IMR-90 (cell line): ENCODE measurements at regions not wholly inside any gene's neighbourhood (a gene's known extent, or its start where the extent isn't known, plus 50 kb on each side); places are given as distances from the start of the nearest gene placed in this dataset.

Experiments
- ATAC-seq: fragments of 200-7000 bp; cut with Tn5 transposase; 2 replicates; pipeline ENCODE4 v1.9.1; 2020; ENCODE audit warnings: low read depth, mild to moderate bottlenecking, moderate library complexity
- BruUV-seq: library from RNA; stranded (reverse); fragments of 400-500 nt; replicated peaks from 2 replicates; lab custom pipeline; 2021; lab: Mats Ljungman, UMichigan
- CTCF ChIA-PET: fragments of 300-600 bp; formaldehyde crosslinking; extraction: SDS; loops from one replicate; lab custom pipeline; 2021; ENCODE audit warnings: antibody characterized with exemption; lab: Yijun Ruan, JAX
- POLR2A ChIA-PET: fragments of 300-600 bp; sonication (Branson Sonifier 250); formaldehyde crosslinking; loops from one replicate; lab custom pipeline; 2022; ENCODE audit warnings: antibody characterized with exemption; ENCODE audit not compliant: unreplicated experiment; lab: Charles Lee
- DNase-seq: peaks from one replicate; pipeline ENCODE4 v3.0.0; 2013
- H2AFZ ChIP-seq: replicated peaks from 2 replicates; pipeline ENCODE3; 2013; ENCODE audit warnings: low read length, mild to moderate bottlenecking; ENCODE audit not compliant: poor library complexity
- H2AK5ac ChIP-seq: 2 replicates; pipeline ENCODE4 v1.6.1; 2013; ENCODE audit warnings: low read depth, low read length, inconsistent platforms
- H2AK9ac ChIP-seq: replicated peaks from 2 replicates; pipeline ENCODE3; 2013; ENCODE audit warnings: mild to moderate bottlenecking, low read depth, low read length, moderate library complexity; ENCODE audit not compliant: poor library complexity
- H2BK120ac ChIP-seq: 2 replicates; pipeline ENCODE4 v1.6.1; 2013; ENCODE audit warnings: low read depth, low read length, inconsistent platforms
- H2BK15ac ChIP-seq: 3 replicates; pipeline ENCODE4 v1.6.1; 2013; ENCODE audit warnings: low read depth, low read length, inconsistent platforms
- H2BK20ac ChIP-seq: 2 replicates; pipeline ENCODE4 v1.6.1; 2013; ENCODE audit warnings: low read depth, mild to moderate bottlenecking, inconsistent platforms, low read length, moderate library complexity
- H2BK5ac ChIP-seq: 2 replicates; pipeline ENCODE4 v1.6.1; 2013; ENCODE audit warnings: mild to moderate bottlenecking, low read depth, low read length, inconsistent platforms; ENCODE audit not compliant: poor library complexity, severe bottlenecking
- H3K14ac ChIP-seq: replicated peaks from 2 replicates; pipeline ENCODE4 v1.6.1; 2013; ENCODE audit warnings: low read depth, low read length, inconsistent platforms
- H3K18ac ChIP-seq: 2 replicates; pipeline ENCODE4 v1.6.1; 2013; ENCODE audit warnings: low read depth, low read length, control low read depth
- H3K23ac ChIP-seq: 2 replicates; pipeline ENCODE4 v1.6.1; 2013; ENCODE audit warnings: low read depth, low read length, inconsistent platforms
- H3K27ac ChIP-seq: 2 replicates; pipeline ENCODE4 v1.5.1; 2013; ENCODE audit warnings: mild to moderate bottlenecking, control low read depth, low read length; ENCODE audit not compliant: insufficient read depth
- H3K27me3 ChIP-seq: 2 replicates; pipeline ENCODE4 v1.6.1; 2013; ENCODE audit warnings: low read length; ENCODE audit not compliant: control insufficient read depth, insufficient read depth
- H3K36me3 ChIP-seq: 2 replicates; pipeline ENCODE4 v1.6.1; 2013; ENCODE audit warnings: low read length, mixed read lengths; ENCODE audit not compliant: control insufficient read depth, insufficient read depth
- H3K4ac ChIP-seq: 2 replicates; pipeline ENCODE4 v1.6.1; 2013; ENCODE audit warnings: low read depth, low read length, inconsistent platforms
- H3K4me1 ChIP-seq: 2 replicates; pipeline ENCODE4 v1.6.1; 2013; ENCODE audit warnings: low read length, mixed read lengths; ENCODE audit not compliant: control insufficient read depth, insufficient read depth
- H3K4me2 ChIP-seq: 2 replicates; pipeline ENCODE4 v1.6.1; 2013; ENCODE audit warnings: low read depth, mild to moderate bottlenecking, control low read depth, low read length, moderate library complexity
- H3K4me3 ChIP-seq: 2 replicates; pipeline ENCODE4 v1.5.1; 2013; ENCODE audit warnings: low read depth, mild to moderate bottlenecking, control low read depth, low read length, moderate library complexity; ENCODE audit not compliant: insufficient read depth
- H3K56ac ChIP-seq: 2 replicates; pipeline ENCODE4 v1.6.1; 2013; ENCODE audit warnings: low read length, inconsistent platforms; ENCODE audit not compliant: insufficient read depth; ENCODE audit errors: extremely low read depth
- H3K79me1 ChIP-seq, 2 experiments: 2 replicates each; pipeline ENCODE4 v1.6.1; 2013; ENCODE audit warnings: low read length in 2 of 2, inconsistent platforms in 1 of 2, low read depth in 1 of 2
- H3K9ac ChIP-seq: 2 replicates; pipeline ENCODE4 v1.6.1; 2013; ENCODE audit warnings: low read depth, low read length, control low read depth
- H3K9me1 ChIP-seq: 2 replicates; pipeline ENCODE4 v1.6.1; 2013; ENCODE audit warnings: low read length, inconsistent platforms; ENCODE audit not compliant: insufficient read depth
- H3K9me3 ChIP-seq: 2 replicates; pipeline ENCODE4 v1.6.1; 2013; ENCODE audit warnings: low read length; ENCODE audit not compliant: control insufficient read depth, insufficient read depth
- H4K20me1 ChIP-seq: 2 replicates; pipeline ENCODE4 v1.6.1; 2013; ENCODE audit warnings: low read length, inconsistent platforms; ENCODE audit not compliant: insufficient read depth
- H4K5ac ChIP-seq: 2 replicates; pipeline ENCODE4 v1.6.1; 2013; ENCODE audit warnings: mild to moderate bottlenecking, low read depth, low read length, control low read depth
- H4K8ac ChIP-seq, 2 experiments: 2 replicates each; pipeline ENCODE4 v1.6.1; 2013; ENCODE audit warnings: low read depth in 2 of 2, low read length in 2 of 2, control low read depth in 1 of 2, inconsistent platforms in 1 of 2
- H4K91ac ChIP-seq: 2 replicates; pipeline ENCODE4 v1.6.1; 2013; ENCODE audit warnings: low read depth, low read length, inconsistent platforms; ENCODE audit not compliant: insufficient read depth
- BHLHE40 ChIP-seq: fragments of 150-350 bp; IDR thresholded peaks from 2 replicates; pipeline ENCODE4 v1.6.1; 2016; ENCODE audit warnings: mild to moderate bottlenecking, low read depth, low read length
- CEBPB ChIP-seq: IDR thresholded peaks from 2 replicates; pipeline ENCODE4 v1.6.1; 2012; ENCODE audit warnings: low read depth, low read length, improper control_type of control experiment
- CHD1 ChIP-seq: IDR thresholded peaks from 2 replicates; pipeline ENCODE4 v1.6.1; 2012; ENCODE audit warnings: low read depth, low read length, improper control_type of control experiment
- CTCF ChIP-seq: conservative IDR thresholded peaks from 2 replicates; pipeline ENCODE4 v1.5.1; 2012; ENCODE audit warnings: mild to moderate bottlenecking, low read depth, low read length, improper control_type of control experiment
- FOS ChIP-seq: fragments of 150-350 bp; IDR thresholded peaks from 2 replicates; pipeline ENCODE4 v1.6.1; 2016; ENCODE audit warnings: low read depth, low read length
- MAFK ChIP-seq: IDR thresholded peaks from 2 replicates; pipeline ENCODE4 v1.6.1; 2012; ENCODE audit warnings: low read depth, low read length, improper control_type of control experiment
- MAZ ChIP-seq: IDR thresholded peaks from 2 replicates; pipeline ENCODE4 v1.6.1; 2012; ENCODE audit warnings: low read depth, mild to moderate bottlenecking, low read length, improper control_type of control experiment, moderate library complexity, borderline replicate concordance
- MXI1 ChIP-seq: IDR thresholded peaks from 2 replicates; pipeline ENCODE4 v1.6.1; 2012; ENCODE audit warnings: low read depth, mild to moderate bottlenecking, low read length, moderate library complexity, borderline replicate concordance
- NFE2L2 ChIP-seq: fragments of 150-350 bp; IDR thresholded peaks from 2 replicates; pipeline ENCODE4 v1.6.1; 2016; ENCODE audit warnings: low read depth, mild to moderate bottlenecking, low read length
- POLR2A ChIP-seq: IDR thresholded peaks from 2 replicates; pipeline ENCODE4 v1.6.1; 2012; ENCODE audit warnings: mild to moderate bottlenecking, low read depth, low read length
- RAD21 ChIP-seq: IDR thresholded peaks from 2 replicates; pipeline ENCODE4 v1.6.1; 2012; ENCODE audit warnings: low read length, improper control_type of control experiment
- RCOR1 ChIP-seq: IDR thresholded peaks from 2 replicates; pipeline ENCODE4 v1.6.1; 2012; ENCODE audit warnings: mild to moderate bottlenecking, low read length, improper control_type of control experiment; ENCODE audit not compliant: insufficient replicate concordance
- RFX5 ChIP-seq: IDR thresholded peaks from 2 replicates; pipeline ENCODE4 v1.8.0; 2012; ENCODE audit warnings: low read depth, mild to moderate bottlenecking, low read length, moderate library complexity
- SMC3 ChIP-seq: fragments of 150-350 bp; IDR thresholded peaks from 2 replicates; pipeline ENCODE4 v1.6.1; 2016; ENCODE audit warnings: low read depth, mild to moderate bottlenecking, antibody characterized with exemption, low read length, moderate library complexity
- USF2 ChIP-seq: fragments of 150-350 bp; IDR thresholded peaks from 2 replicates; pipeline ENCODE4 v1.6.1; 2017; ENCODE audit warnings: mild to moderate bottlenecking, antibody characterized with exemption, low read length, low read depth
- WGBS, 2 experiments: methylation state at CpG; one replicate each; pipeline versions ENCODE4 v1.1.5 to v1.1.7; 2013; ENCODE audit warnings: missing lambda C conversion rate in 2 of 2; ENCODE audit not compliant: insufficient read length in 1 of 2; ENCODE audit errors: extremely low coverage in 2 of 2; 5-methylcytosine and 5-hydroxymethylcytosine counted together
- dilution Hi-C: fragments of 300-500 bp; cut with HindIII; formaldehyde crosslinking; loops from one replicate; pipeline ENCODE4 v1.14.3; 2018; ENCODE audit warnings: low sequenced_read_pairs; ENCODE audit not compliant: unreplicated experiment
- in situ Hi-C: fragments of 300-500 bp; cut with MboI; formaldehyde crosslinking; loops from 3 replicates; pipeline ENCODE4 v1.14.3; 2019; ENCODE audit warnings: low sequenced_read_pairs, inconsistent platforms, mixed read lengths
- intact Hi-C: fragments of 100-400 bp; cut with micrococcal nuclease; formaldehyde crosslinking; loops from 2 replicates; pipeline ENCODE4 v1.10.0; 2022
- TF ChIP-seq, protein P1 (sequence below): fragments of 150-350 bp; IDR thresholded peaks from 2 replicates; pipeline ENCODE4 v1.6.1; 2016; ENCODE audit warnings: low read depth, mild to moderate bottlenecking, low read length, moderate library complexity, borderline replicate concordance

GRCh38 chr10:121324678-121325213 lies 273.5 kb downstream of the FGFR2 start:
- Histone ChIP-seq H3K56ac (no peak overlapping the region), H3K4me3 (no peak overlapping the region), H3K27ac (no peak overlapping the region), H4K20me1 (no peaks in the 10 kb centered on the region), H3K4me1 (no peaks in the 10 kb centered on the region), H2AK9ac (no peak overlapping the region), H3K9ac (no peak overlapping the region), H3K14ac (no peak overlapping the region), H3K18ac (no peak overlapping the region), H3K9me3 (peaks cover 9% of the 10 kb centered on the region), H2BK15ac (no peak overlapping the region), H3K4me2 (no peak overlapping the region), H2BK120ac (no peak overlapping the region), H3K4ac (no peak overlapping the region), H3K27me3 (no peaks in the 10 kb centered on the region), H2AK5ac (no peak overlapping the region), H3K36me3 (no peaks in the 10 kb centered on the region), H3K9me1 (no peaks in the 10 kb centered on the region), H4K8ac (no peak overlapping the region), H2BK20ac (no peak overlapping the region), H4K91ac (no peak overlapping the region), H4K5ac (no peak overlapping the region), H3K23ac (no peak overlapping the region), H3K79me1 (no peaks in the 10 kb centered on the region), H2AFZ (no peak overlapping the region), H2BK5ac (no peak overlapping the region)
- POLR2A ChIA-PET = no interaction called here
- CTCF ChIA-PET = interaction anchor here (0.6 kb wide), 1 partner anchor 146 kb away, joined by 3 read pairs; no protein-coding TSS in a partner anchor
- intact Hi-C loops (no loop called here), in situ Hi-C loops (no loop called here), dilution Hi-C loops (no loop called here)
- DNase-seq = no peak
- TF ChIP-seq CTCF (no peak), CEBPB (no peak), MAZ (no peak), SMC3 (no peak), USF2 (no peak), RFX5 (no peak), MXI1 (no peak), BHLHE40 (no peak), MAFK (no peak), NFE2L2 (no peak), RAD21 (no peak), CHD1 (no peak), POLR2A (no peak), RCOR1 (no peak), FOS (no peak)
- TF ChIP-seq, protein P1, sequence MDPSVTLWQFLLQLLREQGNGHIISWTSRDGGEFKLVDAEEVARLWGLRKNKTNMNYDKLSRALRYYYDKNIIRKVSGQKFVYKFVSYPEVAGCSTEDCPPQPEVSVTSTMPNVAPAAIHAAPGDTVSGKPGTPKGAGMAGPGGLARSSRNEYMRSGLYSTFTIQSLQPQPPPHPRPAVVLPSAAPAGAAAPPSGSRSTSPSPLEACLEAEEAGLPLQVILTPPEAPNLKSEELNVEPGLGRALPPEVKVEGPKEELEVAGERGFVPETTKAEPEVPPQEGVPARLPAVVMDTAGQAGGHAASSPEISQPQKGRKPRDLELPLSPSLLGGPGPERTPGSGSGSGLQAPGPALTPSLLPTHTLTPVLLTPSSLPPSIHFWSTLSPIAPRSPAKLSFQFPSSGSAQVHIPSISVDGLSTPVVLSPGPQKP = no peak
- WGBS, 2 experiments = 80% methylated on average over 1 of the region's 7 CpGs; no CpG with 5 or more reads in 1 of the 2 experiments
- BruUV-seq = no TSS peak
- no peak for ATAC-seq
